ENCODE measurements at regions not wholly inside any gene's neighbourhood (a gene's known extent, or its start where the extent isn't known, plus 50 kb on each side); places are given as distances from the start of the nearest gene placed in this dataset.

- Histone ChIP-seq H3K27ac (ENCODE audit: low read length) (no peak overlapping the region), H3K9me3 (ENCODE audit: insufficient read depth, low read depth, low read length) (peaks cover 8% of the 10 kb centered on the region), H3K4me3 (ENCODE audit: low read length) (no peak overlapping the region), H3K9ac (ENCODE audit: low read depth, low read length) (no peak overlapping the region), H3K27me3 (ENCODE audit: insufficient read depth, low read length) (no peaks in the 10 kb centered on the region), H3K36me3 (ENCODE audit: insufficient read depth, low read depth, low read length) (no peaks in the 10 kb centered on the region), H3K4me1 (ENCODE audit: insufficient read depth, low read length) (no peaks in the 10 kb centered on the region)
Measured at GRCh38 chr2:8534386-8534728, 147.5 kb upstream of the ID2 start.

GRCh38 chr2:8534729-8535468 lies 147.0 kb upstream of the ID2 start:
- Histone ChIP-seq H3K9ac (ENCODE audit: low read depth, low read length) (no peak overlapping the region), H3K4me3 (ENCODE audit: low read length) (no peak overlapping the region), H3K27me3 (ENCODE audit: insufficient read depth, low read length) (no peaks in the 10 kb centered on the region), H3K4me1 (ENCODE audit: insufficient read depth, low read length) (no peaks in the 10 kb centered on the region), H3K9me3 (ENCODE audit: insufficient read depth, low read depth, low read length) (peaks cover 8% of the 10 kb centered on the region), H3K27ac (ENCODE audit: low read length) (no peak overlapping the region), H3K36me3 (ENCODE audit: insufficient read depth, low read depth, low read length) (no peaks in the 10 kb centered on the region)

- no peak overlapping the region for H3K27ac ChIP-seq (ENCODE audit: low read length)
- no peaks in the 10 kb centered on the region for H3K4me1 ChIP-seq (ENCODE audit: insufficient read depth, low read length)
Measured at GRCh38 chr2:8535469-8535795, 146.4 kb upstream of the ID2 start.

GRCh38 chr2:8535821-8536685 lies 145.8 kb upstream of the ID2 start:
- H3K27ac ChIP-seq (ENCODE audit: low read length), result no peak overlapping the region

More at GRCh38 chr2:8535469-8535795, 146.4 kb upstream of the ID2 start:
- Histone ChIP-seq H3K4me3 (ENCODE audit: low read length) (no peak overlapping the region), H3K36me3 (ENCODE audit: insufficient read depth, low read depth, low read length) (no peaks in the 10 kb centered on the region), H3K9me3 (ENCODE audit: insufficient read depth, low read depth, low read length) (peaks cover 8% of the 10 kb centered on the region), H3K27me3 (ENCODE audit: insufficient read depth, low read length) (no peaks in the 10 kb centered on the region), H3K9ac (ENCODE audit: low read depth, low read length) (no peak overlapping the region)

GRCh38 chr2:8536686-8537561 lies 144.9 kb upstream of the ID2 start:
- H3K36me3 ChIP-seq (ENCODE audit: insufficient read depth, low read depth, low read length), result no peaks in the 10 kb centered on the region
- no peaks in the 10 kb centered on the region for H3K4me1 ChIP-seq (ENCODE audit: insufficient read depth, low read length)
- H3K27me3 ChIP-seq (ENCODE audit: insufficient read depth, low read length), result no peaks in the 10 kb centered on the region
- no peak overlapping the region for H3K4me3 ChIP-seq (ENCODE audit: low read length)
- no peak overlapping the region for H3K9ac ChIP-seq (ENCODE audit: low read depth, low read length)
- H3K27ac ChIP-seq (ENCODE audit: low read length), result no peak overlapping the region
- no peaks in the 10 kb centered on the region for H3K9me3 ChIP-seq (ENCODE audit: insufficient read depth, low read depth, low read length)

More at GRCh38 chr2:8535821-8536685, 145.8 kb upstream of the ID2 start:
- H3K9me3 ChIP-seq (ENCODE audit: insufficient read depth, low read depth, low read length), result peaks cover 8% of the 10 kb centered on the region
- no peaks in the 10 kb centered on the region for H3K27me3 ChIP-seq (ENCODE audit: insufficient read depth, low read length)
- H3K36me3 ChIP-seq (ENCODE audit: insufficient read depth, low read depth, low read length), result no peaks in the 10 kb centered on the region
- no peak overlapping the region for H3K9ac ChIP-seq (ENCODE audit: low read depth, low read length)
- no peaks in the 10 kb centered on the region for H3K4me1 ChIP-seq (ENCODE audit: insufficient read depth, low read length)
- no peak overlapping the region for H3K4me3 ChIP-seq (ENCODE audit: low read length)

- no peak overlapping the region for H3K9ac ChIP-seq (ENCODE audit: low read depth, low read length)
- H3K4me3 ChIP-seq (ENCODE audit: low read length), result no peak overlapping the region
- no peaks in the 10 kb centered on the region for H3K36me3 ChIP-seq (ENCODE audit: insufficient read depth, low read depth, low read length)
- H3K4me1 ChIP-seq (ENCODE audit: insufficient read depth, low read length), result no peaks in the 10 kb centered on the region
- H3K27ac ChIP-seq (ENCODE audit: low read length), result no peak overlapping the region
- H3K27me3 ChIP-seq (ENCODE audit: insufficient read depth, low read length), result no peaks in the 10 kb centered on the region
- no peaks in the 10 kb centered on the region for H3K9me3 ChIP-seq (ENCODE audit: insufficient read depth, low read depth, low read length)
Measured at GRCh38 chr2:8537562-8538155, 144.2 kb upstream of the ID2 start.

- no peaks in the 10 kb centered on the region for H3K4me1 ChIP-seq (ENCODE audit: insufficient read depth, low read length)
- H3K36me3 ChIP-seq (ENCODE audit: insufficient read depth, low read depth, low read length), result no peaks in the 10 kb centered on the region
- no peak overlapping the region for H3K27ac ChIP-seq (ENCODE audit: low read length)
- H3K9me3 ChIP-seq (ENCODE audit: insufficient read depth, low read depth, low read length), result no peaks in the 10 kb centered on the region
- no peak overlapping the region for H3K9ac ChIP-seq (ENCODE audit: low read depth, low read length)
- H3K27me3 ChIP-seq (ENCODE audit: insufficient read depth, low read length), result no peaks in the 10 kb centered on the region
- H3K4me3 ChIP-seq (ENCODE audit: low read length), result no peak overlapping the region
Measured at GRCh38 chr2:8538531-8538930, 143.3 kb upstream of the ID2 start.

- Histone ChIP-seq H3K4me1 (ENCODE audit: insufficient read depth, low read length) (no peaks in the 10 kb centered on the region), H3K9ac (ENCODE audit: low read depth, low read length) (no peak overlapping the region), H3K36me3 (ENCODE audit: insufficient read depth, low read depth, low read length) (no peaks in the 10 kb centered on the region), H3K27me3 (ENCODE audit: insufficient read depth, low read length) (no peaks in the 10 kb centered on the region), H3K9me3 (ENCODE audit: insufficient read depth, low read depth, low read length) (no peaks in the 10 kb centered on the region), H3K4me3 (ENCODE audit: low read length) (no peak overlapping the region), H3K27ac (ENCODE audit: low read length) (no peak overlapping the region)
Measured at GRCh38 chr2:8538931-8539621, 142.8 kb upstream of the ID2 start.

GRCh38 chr2:8539743-8540551 lies 141.9 kb upstream of the ID2 start:
- H3K27me3 ChIP-seq (ENCODE audit: insufficient read depth, low read length), result no peaks in the 10 kb centered on the region

GRCh38 chr2:8540552-8541055 lies 141.3 kb upstream of the ID2 start:
- H3K4me3 ChIP-seq (ENCODE audit: low read length), result no peak overlapping the region
- H3K27ac ChIP-seq (ENCODE audit: low read length), result no peak overlapping the region
- H3K27me3 ChIP-seq (ENCODE audit: insufficient read depth, low read length), result no peaks in the 10 kb centered on the region
- H3K9me3 ChIP-seq (ENCODE audit: insufficient read depth, low read depth, low read length), result no peaks in the 10 kb centered on the region
- H3K4me1 ChIP-seq (ENCODE audit: insufficient read depth, low read length), result no peaks in the 10 kb centered on the region
- H3K36me3 ChIP-seq (ENCODE audit: insufficient read depth, low read depth, low read length), result no peaks in the 10 kb centered on the region
- H3K9ac ChIP-seq (ENCODE audit: low read depth, low read length), result no peak overlapping the region

More at GRCh38 chr2:8539743-8540551, 141.9 kb upstream of the ID2 start:
- Histone ChIP-seq H3K9ac (ENCODE audit: low read depth, low read length) (no peak overlapping the region), H3K27ac (ENCODE audit: low read length) (no peak overlapping the region), H3K4me3 (ENCODE audit: low read length) (no peak overlapping the region), H3K4me1 (ENCODE audit: insufficient read depth, low read length) (no peaks in the 10 kb centered on the region), H3K9me3 (ENCODE audit: insufficient read depth, low read depth, low read length) (no peaks in the 10 kb centered on the region), H3K36me3 (ENCODE audit: insufficient read depth, low read depth, low read length) (no peaks in the 10 kb centered on the region)
